GM21367 (cell line): ENCODE measurements at regions not wholly inside any gene's neighbourhood (a gene's known extent, or its start where the extent isn't known, plus 50 kb on each side); places are given as distances from the start of the nearest gene placed in this dataset.
"Not testable (repeated sequence)": the region's sequence is repeated elsewhere in the genome, so short reads cannot be mapped to it uniquely, and the experiment has no call there.

Experiments used
- ATAC-seq: cut with Tn5 transposase; IDR thresholded peaks from one replicate; pipeline ENCODE4 v1.9.1; 2021; ENCODE audit not compliant: unreplicated experiment

GRCh38 chr21:8377093-8377841 is 2144.1 kb upstream of the TPTE start:
- peak; percentile 73 for ATAC-seq

- not testable (repeated sequence) for ATAC-seq
These were observed 2140.8 kb upstream of the TPTE start for GRCh38 chr21:8380419-8381079.

- not testable (repeated sequence) for ATAC-seq
These were observed 2133.0 kb upstream of the TPTE start for GRCh38 chr21:8388169-8388939.

GRCh38 chr21:8388940-8389238 is 2132.5 kb upstream of the TPTE start:
- not testable (repeated sequence) for ATAC-seq

GRCh38 chr21:8390550-8391171 is 2130.7 kb upstream of the TPTE start:
- ATAC-seq = not testable (repeated sequence)

GRCh38 chr21:8394380-8394779 is 2127.0 kb upstream of the TPTE start:
- not testable (repeated sequence) for ATAC-seq

- not testable (repeated sequence) for ATAC-seq
These were observed 2125.4 kb upstream of the TPTE start for GRCh38 chr21:8395992-8396391.

GRCh38 chr21:8398870-8399437 is 2122.4 kb upstream of the TPTE start:
- ATAC-seq = not testable (repeated sequence)

GRCh38 chr21:8399866-8400265 is 2121.5 kb upstream of the TPTE start:
- not testable (repeated sequence) for ATAC-seq

GRCh38 chr21:8401799-8402198 is 2119.6 kb upstream of the TPTE start:
- ATAC-seq = not testable (repeated sequence)

- ATAC-seq = not testable (repeated sequence)
These were observed 2115.1 kb upstream of the TPTE start for GRCh38 chr21:8406331-8406730.

- ATAC-seq = not testable (repeated sequence)
These were observed 2110.2 kb upstream of the TPTE start for GRCh38 chr21:8411139-8411671.

- peak; percentile 81 for ATAC-seq
These were observed 2101.3 kb upstream of the TPTE start for GRCh38 chr21:8419925-8420560.

GRCh38 chr21:8427790-8428667 is 2093.4 kb upstream of the TPTE start:
- peak; percentile 34 for ATAC-seq

GRCh38 chr21:8428668-8429456 is 2092.5 kb upstream of the TPTE start:
- peak; percentile 76 for ATAC-seq

- ATAC-seq = not testable (repeated sequence)
These were observed 2086.7 kb upstream of the TPTE start for GRCh38 chr21:8434710-8435109.

GRCh38 chr21:8443093-8443492 is 2078.3 kb upstream of the TPTE start:
- ATAC-seq = not testable (repeated sequence)

GRCh38 chr21:8449807-8450206 is 2071.6 kb upstream of the TPTE start:
- not testable (repeated sequence) for ATAC-seq
